DOHH2 (cell line): ENCODE measurements at regions not wholly inside any gene's neighbourhood (a gene's known extent, or its start where the extent isn't known, plus 50 kb on each side); places are given as distances from the start of the nearest gene placed in this dataset.

Source experiments
- CTCF ChIP-seq: fragments of 200-600 bp; sonication (generic); IDR thresholded peaks from one replicate; pipeline ENCODE4 v1.5.1; 2014; ENCODE audit warnings: antibody characterized with exemption, mild to moderate bottlenecking, low read depth, low read length; ENCODE audit not compliant: poor library complexity, severe bottlenecking
- EZH2phosphoT487 ChIP-seq: fragments of 200-600 bp; sonication (generic); IDR thresholded peaks from 2 replicates; pipeline ENCODE4 v1.6.1; 2017; ENCODE audit warnings: borderline replicate concordance, mild to moderate bottlenecking, antibody characterized with exemption, low read length, moderate library complexity, mixed read lengths

- no peak for TF ChIP-seq CTCF
- TF ChIP-seq EZH2phosphoT487: no peak
Measured at GRCh38 chr12:123065676-123066383, 85.1 kb downstream of the PITPNM2 start.
